SK-N-SH (cell line): ENCODE measurements at regions not wholly inside any gene's neighbourhood (a gene's known extent, or its start where the extent isn't known, plus 50 kb on each side); places are given as distances from the start of the nearest gene placed in this dataset.

ENCODE experiments used
- CTCF ChIA-PET: fragments of 300-600, 350-600 bp; formaldehyde crosslinking; extraction: SDS; loops from one replicate; lab custom pipeline; 2021; lab: Yijun Ruan, JAX
- POLR2A ChIA-PET: fragments of 350-600 bp; sonication (Branson Sonifier 250); formaldehyde crosslinking; extraction: SDS; loops from one replicate; lab custom pipeline; 2020; ENCODE audit warnings: antibody characterized with exemption, inconsistent platforms; lab: Yijun Ruan, JAX
- DNase-seq: peaks from one replicate; pipeline ENCODE4 v3.0.0; 2012
- H2AFZ ChIP-seq: fragments of 200-600 bp; sonication (generic); 2 replicates; pipeline ENCODE4 v1.8.1; 2016; ENCODE audit warnings: antibody characterized with exemption, mild to moderate bottlenecking, low read depth
- H3F3A ChIP-seq: fragments of 200-600 bp; sonication (generic); replicated peaks from 2 replicates; pipeline ENCODE3; 2016; ENCODE audit warnings: antibody characterized with exemption, mild to moderate bottlenecking; ENCODE audit not compliant: insufficient read depth
- H3K27ac ChIP-seq, 2 experiments: fragments of 200-500 bp in 1 of 2; fragments of 200-600 bp in 1 of 2; sonication (Bioruptor generic) in 1 of 2; sonication (generic), shearing (Covaris generic) in 1 of 2; 2 replicates each; pipeline versions ENCODE4 v1.5.1 to v1.6.1; 2014 to 2016; ENCODE audit warnings: low read depth in 2 of 2, inconsistent platforms in 1 of 2, low read length in 1 of 2, mild to moderate bottlenecking in 1 of 2, mixed read lengths in 1 of 2
- H3K27me3 ChIP-seq: fragments of 200-600 bp; sonication (generic), shearing (Covaris generic); 2 replicates; pipeline ENCODE4 v1.6.1; 2016; ENCODE audit warnings: mixed run types; ENCODE audit not compliant: insufficient read depth
- H3K36me3 ChIP-seq, 2 experiments: fragments of 200-500 bp in 1 of 2; fragments of 200-600 bp in 1 of 2; sonication (Bioruptor generic) in 1 of 2; sonication (generic) in 1 of 2; replicated peaks in 1 of 2; 2 replicates each; pipeline versions ENCODE3 to v1.5.1; 2014 to 2016; ENCODE audit warnings: low read length in 1 of 2, mild to moderate bottlenecking in 1 of 2; ENCODE audit not compliant: insufficient read depth in 2 of 2, control insufficient read depth in 1 of 2
- H3K4me1 ChIP-seq, 2 experiments: fragments of 200-500 bp in 1 of 2; fragments of 200-600 bp in 1 of 2; sonication (Bioruptor generic) in 1 of 2; sonication (generic), shearing (Covaris generic) in 1 of 2; 2 replicates each; pipeline versions ENCODE4 v1.5.1 to v1.6.1; 2014 to 2016; ENCODE audit warnings: low read depth in 1 of 2, low read length in 1 of 2, mixed run types in 1 of 2; ENCODE audit not compliant: insufficient read depth in 2 of 2, control insufficient read depth in 1 of 2
- H3K4me2 ChIP-seq: fragments of 200-600 bp; sonication (generic), shearing (Covaris generic); 2 replicates; pipeline ENCODE4 v1.6.1; 2017; ENCODE audit warnings: mixed run types
- H3K4me3 ChIP-seq, 2 experiments: fragments of 200-500 bp in 1 of 2; fragments of 200-600 bp in 1 of 2; sonication (Bioruptor generic) in 1 of 2; sonication (generic), shearing (Covaris generic) in 1 of 2; 2 replicates each; pipeline versions ENCODE4 v1.5.1 to v1.8.1; 2014 to 2016; ENCODE audit warnings: low read depth in 2 of 2, inconsistent platforms in 1 of 2, low read length in 1 of 2, mild to moderate bottlenecking in 1 of 2, mixed read lengths in 1 of 2, moderate library complexity in 1 of 2
- H3K79me2 ChIP-seq: fragments of 200-600 bp; sonication (generic); 2 replicates; pipeline ENCODE4 v1.8.1; 2017; ENCODE audit warnings: mild to moderate bottlenecking; ENCODE audit not compliant: insufficient read depth
- H3K9ac ChIP-seq: fragments of 200-600 bp; sonication (generic); 2 replicates; pipeline ENCODE4 v1.6.1; 2017; ENCODE audit warnings: mixed run types
- H3K9me2 ChIP-seq: fragments of 200-600 bp; sonication (generic); 2 replicates; pipeline ENCODE4 v1.6.1; 2017; ENCODE audit warnings: mixed run types
- H3K9me3 ChIP-seq: fragments of 200-600 bp; sonication (generic); 2 replicates; pipeline ENCODE4 v1.6.1; 2017; ENCODE audit warnings: mixed run types, mild to moderate bottlenecking, moderate library complexity
- H4K20me1 ChIP-seq: fragments of 200-600 bp; sonication (generic); 2 replicates; pipeline ENCODE4 v1.6.1; 2017; ENCODE audit warnings: mild to moderate bottlenecking, mixed run types; ENCODE audit not compliant: insufficient read depth
- CTCF ChIP-seq: fragments of 200-600 bp; sonication (generic); IDR thresholded peaks from 2 replicates; pipeline ENCODE4 v1.6.1; 2017; ENCODE audit warnings: antibody characterized with exemption, mild to moderate bottlenecking, moderate library complexity
- ELF1 ChIP-seq: IDR thresholded peaks from 2 replicates; pipeline ENCODE4 v1.4.0; 2012
- EZH2phosphoT487 ChIP-seq: fragments of 200-600 bp; sonication (generic); IDR thresholded peaks from 2 replicates; pipeline ENCODE4 v1.6.1; 2017; ENCODE audit warnings: low read depth, mixed run types, mild to moderate bottlenecking, antibody characterized with exemption, moderate library complexity, borderline replicate concordance
- FOXJ3 ChIP-seq: sonication (generic); formaldehyde crosslinking; IDR thresholded peaks from 2 replicates; pipeline ENCODE4 v1.5.1; 2020; ENCODE audit warnings: mild to moderate bottlenecking, missing genetic modification reagents
- GABPA ChIP-seq: IDR thresholded peaks from 2 replicates; pipeline ENCODE4 v1.4.0; 2012; ENCODE audit warnings: low read depth, mild to moderate bottlenecking
- GATA2 ChIP-seq: sonication (generic); formaldehyde crosslinking; IDR thresholded peaks from 2 replicates; pipeline ENCODE4 v1.5.0; 2020; ENCODE audit warnings: mild to moderate bottlenecking, missing genetic modification reagents
- JUND ChIP-seq: IDR thresholded peaks from 2 replicates; pipeline ENCODE4 v1.4.0; 2012
- MAX ChIP-seq: IDR thresholded peaks from 2 replicates; pipeline ENCODE4 v1.4.0; 2012; ENCODE audit warnings: low read depth
- MEF2A ChIP-seq: IDR thresholded peaks from 2 replicates; pipeline ENCODE4 v1.4.0; 2012; ENCODE audit warnings: low read depth, borderline replicate concordance
- PBX3 ChIP-seq: IDR thresholded peaks from 2 replicates; pipeline ENCODE4; 2012
- POLR2AphosphoS5 ChIP-seq: IDR thresholded peaks from 2 replicates; pipeline ENCODE4 v1.6.1; 2012; ENCODE audit warnings: low read depth, low read length
- RAD21 ChIP-seq: IDR thresholded peaks from 2 replicates; pipeline ENCODE4 v1.6.1; 2012; ENCODE audit warnings: mild to moderate bottlenecking, low read length
- REST ChIP-seq: IDR thresholded peaks from 2 replicates; pipeline ENCODE4 v1.6.1; 2012; ENCODE audit warnings: mild to moderate bottlenecking, low read depth, low read length, moderate library complexity
- SMC3 ChIP-seq: IDR thresholded peaks from 2 replicates; pipeline ENCODE4 v1.6.1; 2012; ENCODE audit warnings: low read depth, low read length, improper control_type of control experiment
- TCF12 ChIP-seq: IDR thresholded peaks from 2 replicates; pipeline ENCODE4 v1.4.0; 2012
- TEAD4 ChIP-seq: IDR thresholded peaks from 2 replicates; pipeline ENCODE4 v1.4.0; 2012; ENCODE audit warnings: mild to moderate bottlenecking, borderline replicate concordance; ENCODE audit not compliant: insufficient read depth
- USF2 ChIP-seq: fragments of 150-350 bp; IDR thresholded peaks from 2 replicates; pipeline ENCODE4 v1.6.1; 2017; ENCODE audit warnings: antibody characterized with exemption, low read length, low read depth, borderline replicate concordance
- WGBS: methylation state at CpG from one replicate; pipeline ENCODE4 v1.1.6; 2017; ENCODE audit warnings: low lambda C conversion rate; 5-methylcytosine and 5-hydroxymethylcytosine counted together

- no peak overlapping the region for H3K4me2 ChIP-seq
- CTCF ChIA-PET: interaction anchor here (0.6 to 1.7 kb wide), 5 partner anchors 62 to 832 kb away, joined by 3 read pairs; no protein-coding TSS in a partner anchor
- no peaks in the 10 kb centered on the region for H3K36me3 ChIP-seq
- H3K4me1 ChIP-seq: no peaks in the 10 kb centered on the region; a peak in 1 of 4 replicates
- H2AFZ ChIP-seq: no peak overlapping the region
- no peak overlapping the region for H3K9ac ChIP-seq
- TF ChIP-seq SMC3 (no peak), TCF12 (no peak), JUND (no peak), CTCF (no peak), ELF1 (no peak), MEF2A (no peak)
- no peaks in the 10 kb centered on the region for H4K20me1 ChIP-seq
- no peaks in the 10 kb centered on the region for H3K79me2 ChIP-seq
- no peak for DNase-seq
- H3F3A ChIP-seq: no peaks in the 10 kb centered on the region
- POLR2A ChIA-PET: no interaction called here
- no peak overlapping the region for H3K4me3 ChIP-seq
- H3K27ac ChIP-seq: no peak overlapping the region
- H3K27me3 ChIP-seq: no peaks in the 10 kb centered on the region; the same call in 1 of the 2 replicates
- WGBS: 38% methylated on average over 1 of the region's 1 CpG
- no peaks in the 10 kb centered on the region for H3K9me3 ChIP-seq
- H3K9me2 ChIP-seq: no peaks in the 10 kb centered on the region
Observed at GRCh38 chr11:20293531-20293930, 70.0 kb upstream of the HTATIP2 start.

- no peak overlapping the region for H3K4me2 ChIP-seq
- no peak overlapping the region for H3K27ac ChIP-seq
- H3K79me2 ChIP-seq: no peaks in the 10 kb centered on the region
- no peaks in the 10 kb centered on the region for H3K9me3 ChIP-seq
- no peak overlapping the region for H3K9ac ChIP-seq
- no peaks in the 10 kb centered on the region for H3K36me3 ChIP-seq
- H3K9me2 ChIP-seq: no peaks in the 10 kb centered on the region
- DNase-seq: no peak
- POLR2A ChIA-PET: no interaction called here
- no peaks in the 10 kb centered on the region for H3F3A ChIP-seq
- no peak overlapping the region for H2AFZ ChIP-seq
- WGBS: 31% methylated on average over 2 of the region's 2 CpGs
- no peaks in the 10 kb centered on the region; a peak in 1 of 4 replicates for H3K4me1 ChIP-seq
- CTCF ChIA-PET: interaction anchor here (0.6 to 1.4 kb wide), 3 partner anchors 18 to 179 kb away, joined by 3 read pairs; no protein-coding TSS in a partner anchor
- no peak for TF ChIP-seq MAX
- no peak for TF ChIP-seq RAD21
- TF ChIP-seq FOXJ3 (CRISPR knock-in tag): no peak
- TF ChIP-seq CTCF: no peak
- no peak for TF ChIP-seq USF2
- no peak for TF ChIP-seq TEAD4
- no peak for TF ChIP-seq GABPA
- TF ChIP-seq POLR2AphosphoS5: no peak
- TF ChIP-seq REST: no peak
- TF ChIP-seq EZH2phosphoT487: no peak
- no peak for TF ChIP-seq GATA2
- TF ChIP-seq PBX3: no peak
- H3K27me3 ChIP-seq: no peaks in the 10 kb centered on the region; the same call in 1 of the 2 replicates
- H4K20me1 ChIP-seq: no peaks in the 10 kb centered on the region
- H3K4me3 ChIP-seq: no peak overlapping the region
Observed at GRCh38 chr11:20289732-20290131, 73.8 kb upstream of the HTATIP2 start.
